ENCODE measurements at regions not wholly inside any gene's neighbourhood (a gene's known extent, or its start where the extent isn't known, plus 50 kb on each side); places are given as distances from the start of the nearest gene placed in this dataset.

DNA sequence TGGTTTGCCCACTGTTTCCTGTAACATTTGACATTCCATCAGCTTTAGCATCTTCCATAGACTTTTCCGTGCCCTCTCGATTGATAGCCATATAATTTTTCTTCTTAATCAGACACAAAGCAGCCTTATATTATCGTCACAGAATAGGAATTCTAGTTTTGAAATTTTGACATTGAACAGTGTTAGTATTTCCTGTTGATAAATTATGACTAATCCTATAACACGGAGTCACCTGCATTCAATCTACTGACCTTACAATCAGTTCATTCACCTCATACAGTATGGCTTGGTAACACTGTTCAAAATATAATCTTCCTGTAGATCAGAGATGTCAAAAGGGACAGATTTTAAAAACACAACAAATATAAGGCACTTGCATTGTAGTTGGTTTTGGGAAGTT is 423.7 kb downstream of the C3orf38 start:
- DNase-seq (ENCODE audit: low spot score): no peak

DNA sequence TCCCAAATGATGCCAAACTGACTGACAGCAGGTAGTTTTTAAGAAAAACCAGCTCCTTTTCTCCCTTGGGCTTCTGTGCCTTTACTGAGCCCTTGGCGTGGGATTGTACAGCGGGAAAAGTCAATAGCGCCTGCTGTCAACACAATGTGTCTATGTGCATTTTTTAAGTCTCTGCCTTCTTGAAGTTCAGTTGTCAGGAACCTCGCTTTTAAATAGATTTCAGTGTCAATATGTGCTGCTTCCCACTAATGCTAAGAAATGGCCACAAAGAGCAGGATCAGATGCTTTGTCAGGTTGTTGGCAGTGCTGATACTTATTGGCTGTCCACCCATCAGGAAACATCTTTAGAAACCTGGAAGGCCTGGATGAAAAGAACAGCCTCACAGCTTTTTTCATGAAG is 424.4 kb downstream of the C3orf38 start:
- no peak for DNase-seq (ENCODE audit: low spot score)

DNA sequence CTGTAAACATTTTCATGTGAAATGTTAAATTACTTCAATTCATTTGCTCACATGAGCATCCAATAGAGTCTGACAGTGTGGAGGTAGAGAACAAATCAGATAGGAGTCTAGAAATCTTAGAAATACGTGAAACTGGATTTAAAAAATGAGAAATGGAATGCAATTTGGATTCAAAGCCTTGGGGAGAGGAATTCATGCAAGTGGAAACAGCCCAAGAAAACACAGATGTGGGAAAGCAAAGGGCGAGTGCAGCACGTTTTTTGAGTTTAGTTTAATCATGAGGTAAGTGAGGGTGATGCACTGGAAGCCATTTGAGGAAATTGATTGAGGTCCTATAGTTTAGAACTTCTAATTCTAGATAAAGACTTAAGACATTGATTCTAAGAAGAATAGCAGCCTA is 434.7 kb downstream of the C3orf38 start:
- no peak for DNase-seq (ENCODE audit: low spot score)

DNA sequence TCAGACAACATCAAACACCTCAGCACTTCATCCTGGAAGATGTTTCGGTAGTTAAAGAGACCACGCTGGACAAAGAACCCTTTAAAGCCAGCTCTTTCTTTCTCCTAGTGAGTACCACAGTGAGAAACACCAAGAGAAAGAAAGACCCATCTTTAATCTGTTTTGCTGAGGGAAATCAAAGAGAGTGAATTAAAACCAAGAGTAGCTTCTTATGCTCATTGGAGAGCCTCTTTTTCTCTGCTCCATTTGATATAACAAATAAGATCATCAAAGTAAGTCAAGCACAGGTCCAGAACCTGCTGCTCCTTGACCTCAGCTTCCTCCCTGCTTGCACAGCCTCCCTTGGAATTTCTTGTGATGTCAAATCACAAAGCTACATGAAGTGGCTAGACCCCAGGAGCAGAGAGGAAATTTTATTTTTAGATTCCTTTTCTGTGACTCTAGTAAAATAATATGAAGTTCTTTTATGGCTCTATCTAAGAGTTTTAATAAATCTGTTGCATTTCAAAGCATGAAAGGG is 436.4 kb downstream of the C3orf38 start:
- DNase-seq (ENCODE audit: low spot score): no peak

- no peak for DNase-seq (ENCODE audit: low spot score)
Observed at GRCh38 chr3:88589138-88589537, 439.4 kb downstream of the C3orf38 start.

DNA sequence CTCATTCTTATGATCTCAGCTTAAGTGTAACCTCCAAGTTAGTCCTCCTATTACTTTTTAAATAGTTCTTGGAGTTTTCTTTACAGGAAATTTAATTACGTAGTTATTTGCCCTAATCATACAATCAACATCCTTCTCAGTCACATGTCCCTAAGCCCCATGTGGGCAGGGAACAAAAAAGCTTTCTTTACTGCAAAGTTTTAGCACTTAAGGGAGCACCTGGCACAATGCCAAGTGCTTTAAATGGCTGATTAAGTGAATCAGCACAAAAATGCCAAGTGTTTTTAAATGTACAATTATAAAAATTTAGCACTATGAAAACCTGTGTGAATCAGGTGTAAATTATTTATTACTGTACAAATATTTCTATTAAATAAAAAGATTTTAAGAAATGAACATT is 445.3 kb downstream of the C3orf38 start:
- DNase-seq (ENCODE audit: low spot score): no peak

- no peak for DNase-seq (ENCODE audit: low spot score)
Observed at GRCh38 chr3:88596451-88596850, 446.7 kb downstream of the C3orf38 start.

GRCh38 chr3:88610820-88611219 is 461.1 kb downstream of the C3orf38 start:
- no peak for DNase-seq (ENCODE audit: low spot score)

DNA sequence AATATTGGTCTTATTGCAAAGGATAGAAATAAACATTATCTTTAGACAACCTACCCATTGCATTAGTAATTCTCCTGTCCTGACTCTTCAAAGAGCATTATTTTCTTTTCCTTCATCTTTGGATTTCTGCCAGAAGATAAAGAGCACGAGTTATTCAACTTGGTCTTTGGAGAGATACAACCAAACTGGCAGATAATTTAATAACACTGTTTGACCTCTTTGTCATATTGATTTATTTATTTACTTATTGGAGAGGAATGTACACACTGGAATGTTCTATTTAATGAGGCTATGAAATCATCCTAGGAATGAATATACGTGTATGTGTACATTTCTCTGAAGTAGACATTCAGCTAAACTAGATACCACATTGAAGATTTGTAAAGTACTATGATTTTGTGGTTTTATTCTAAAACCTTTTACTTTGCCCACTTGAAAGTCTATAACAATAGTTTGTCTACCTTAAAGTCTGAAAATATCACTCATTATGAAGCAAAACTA is 462.1 kb downstream of the C3orf38 start:
- no peak for DNase-seq (ENCODE audit: low spot score)

GRCh38 chr3:88616413-88616812 is 466.7 kb downstream of the C3orf38 start:
- no peak for DNase-seq (ENCODE audit: low spot score)

DNA sequence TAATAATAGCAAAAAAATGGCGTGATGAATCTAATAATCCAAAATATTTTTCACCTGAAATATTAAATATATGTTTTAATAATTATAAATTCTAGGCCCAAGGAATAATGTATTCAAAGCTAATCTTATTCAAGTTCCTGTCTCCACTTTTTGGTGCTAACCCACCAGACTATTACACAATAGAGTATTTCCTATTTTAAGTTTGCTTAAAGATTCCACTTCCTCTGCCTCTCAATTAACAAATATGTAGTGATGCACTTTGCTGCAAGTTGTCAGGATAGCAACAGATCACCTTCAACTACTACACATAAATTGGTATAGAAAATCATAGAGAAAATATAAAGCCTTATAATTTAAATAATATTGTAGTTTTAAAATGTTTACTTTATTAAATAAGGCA is 467.5 kb downstream of the C3orf38 start:
- no peak for DNase-seq (ENCODE audit: low spot score)

DNA sequence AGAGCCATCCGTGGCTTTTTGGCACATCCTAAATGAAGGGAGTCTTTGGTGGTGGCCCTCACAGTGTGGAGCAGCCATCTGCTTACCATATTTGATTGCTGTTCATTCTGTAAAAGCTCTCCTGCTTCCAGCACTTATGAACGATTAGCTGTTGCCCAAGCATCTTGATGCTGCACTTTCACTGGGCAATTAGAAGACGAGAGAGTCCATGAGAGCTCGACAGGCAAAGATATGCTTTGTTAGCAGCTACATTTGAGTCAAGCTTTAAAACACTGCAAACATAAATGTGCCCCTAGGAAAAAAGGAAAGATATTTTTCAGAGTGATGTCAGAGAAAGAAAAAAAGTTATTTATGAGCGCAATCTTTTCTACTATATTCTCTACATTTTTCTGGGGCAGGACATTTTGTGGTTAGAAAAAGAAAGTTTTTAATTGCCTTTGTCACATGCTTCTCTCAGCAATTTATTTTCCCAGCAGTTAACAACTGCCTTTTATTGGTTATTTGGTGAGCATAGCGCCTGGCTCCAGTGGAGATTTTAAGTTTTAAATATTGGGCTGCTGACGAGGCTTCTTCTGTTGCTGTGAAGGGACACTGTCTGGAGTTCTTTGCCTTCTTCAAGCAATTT is 468.4 kb downstream of the C3orf38 start:
- DNase-seq (ENCODE audit: low spot score): no peak

GRCh38 chr3:88621586-88621985 is 471.8 kb downstream of the C3orf38 start:
- no peak for DNase-seq (ENCODE audit: low spot score)

GRCh38 chr3:88623709-88624108 is 473.9 kb downstream of the C3orf38 start:
- no peak for DNase-seq (ENCODE audit: low spot score)

- no peak for DNase-seq (ENCODE audit: low spot score)
Observed at GRCh38 chr3:88626456-88627120, 476.8 kb downstream of the C3orf38 start.

GRCh38 chr3:88628901-88629300 is 478.5 kb upstream of the EPHA3 start:
- no peak for DNase-seq (ENCODE audit: low spot score)

DNA sequence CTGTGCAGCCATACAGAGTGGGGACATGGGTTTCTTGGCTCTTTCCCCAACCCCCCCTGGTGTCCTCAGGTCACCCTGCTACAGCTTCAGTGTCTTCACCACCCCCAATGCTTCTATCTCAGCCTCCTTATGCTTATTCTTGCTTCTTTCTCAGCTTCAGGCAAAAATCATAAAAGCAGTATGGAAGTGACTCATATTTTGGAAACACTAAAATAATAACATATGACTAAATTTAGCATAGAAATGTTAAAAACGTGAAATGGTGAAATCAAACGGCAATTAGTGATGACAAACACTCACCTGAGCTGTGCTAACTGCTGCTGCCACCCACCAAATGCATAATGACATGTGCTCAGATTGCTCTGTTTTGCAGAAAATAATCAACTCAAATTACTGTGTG is 475.2 kb upstream of the EPHA3 start:
- no peak for DNase-seq (ENCODE audit: low spot score)

DNA sequence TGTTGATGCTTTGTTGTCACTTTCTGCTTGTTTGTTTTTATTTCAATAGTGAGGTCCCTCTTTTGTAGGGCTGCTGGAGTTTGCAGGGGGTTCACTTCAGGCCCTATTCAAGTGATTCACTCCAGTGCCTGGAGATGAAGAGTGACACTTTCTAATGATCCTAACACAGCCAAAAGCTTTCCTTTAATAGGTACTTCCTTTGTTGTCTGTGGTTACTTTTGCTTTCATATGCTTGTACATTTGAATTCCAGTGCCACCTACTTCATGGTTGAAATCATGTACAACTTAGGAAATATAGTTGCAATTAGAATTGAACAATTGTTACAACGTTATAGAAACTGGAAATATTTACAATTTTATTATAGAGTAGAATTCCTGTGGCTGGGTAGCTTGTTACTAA is 466.8 kb upstream of the EPHA3 start:
- no peak for DNase-seq (ENCODE audit: low spot score)

DNA sequence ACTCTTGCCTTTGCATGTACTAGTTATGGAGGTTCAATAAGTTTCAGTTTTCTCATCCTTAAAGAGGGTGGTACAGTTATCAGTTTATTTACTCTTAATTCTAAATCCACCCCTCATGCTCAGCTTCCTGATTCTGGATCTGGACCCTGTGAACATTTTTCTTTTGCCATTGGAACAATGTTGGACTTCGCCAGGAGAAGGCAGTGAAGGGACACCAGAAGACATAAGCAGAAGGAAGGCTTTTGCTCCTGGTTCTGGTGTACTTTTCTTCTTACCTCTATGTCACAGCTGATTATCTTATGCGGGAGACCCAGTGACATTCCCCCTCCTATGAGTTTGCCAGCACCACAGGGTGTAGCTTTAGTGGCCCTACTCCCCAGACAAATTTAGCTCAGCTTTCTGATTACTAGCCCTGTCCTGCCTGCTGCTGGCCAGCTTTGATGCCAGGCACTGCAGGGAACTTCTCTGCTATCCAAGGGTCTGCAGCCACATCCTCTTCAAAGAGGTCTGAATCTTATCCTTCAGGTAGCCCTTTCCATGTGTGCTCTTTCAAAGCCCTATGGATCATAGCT is 466.3 kb upstream of the EPHA3 start:
- DNase-seq (ENCODE audit: low spot score): no peak

DNA sequence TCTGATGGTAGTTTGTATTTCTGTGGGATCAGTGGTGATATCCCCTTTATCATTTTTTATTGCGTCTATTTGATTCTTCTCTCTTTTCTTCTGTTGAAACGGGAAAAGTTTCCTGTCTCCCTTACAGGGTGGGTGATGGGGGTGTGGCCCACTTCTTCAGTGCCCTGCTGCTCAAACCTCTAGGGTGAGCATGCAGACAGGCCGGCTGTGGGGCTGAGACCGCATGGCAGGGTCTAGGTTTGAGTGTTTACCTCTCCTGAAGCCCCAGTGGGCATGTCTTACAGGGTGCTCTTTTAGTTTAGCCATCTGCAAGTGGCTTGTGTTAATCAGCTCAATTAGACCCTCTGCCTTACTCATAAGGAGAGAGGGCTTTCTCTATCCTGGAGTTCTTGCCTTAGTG is 450.0 kb upstream of the EPHA3 start:
- DNase-seq (ENCODE audit: low spot score): no peak

DNA sequence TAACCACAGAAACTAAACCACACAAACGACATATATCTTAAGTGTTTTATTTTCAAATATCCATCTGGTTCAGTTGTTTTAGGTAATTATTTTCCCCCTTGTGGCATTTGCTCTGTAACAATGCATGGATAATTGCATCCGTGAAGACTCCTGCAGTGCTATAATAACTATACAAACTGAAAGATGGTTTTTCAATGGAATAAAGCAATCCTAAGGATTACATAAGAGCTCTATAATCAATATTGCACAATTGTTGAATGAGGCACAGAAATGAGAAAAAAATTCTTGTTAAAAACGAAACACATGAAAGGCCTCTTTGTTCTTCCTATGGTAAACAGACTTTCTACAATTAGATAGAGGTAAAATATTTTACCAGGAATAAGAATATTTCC is 446.0 kb upstream of the EPHA3 start:
- DNase-seq (ENCODE audit: low spot score): no peak

- no peak for DNase-seq (ENCODE audit: low spot score)
Observed at GRCh38 chr3:88668180-88668579, 439.2 kb upstream of the EPHA3 start.

- no peak for DNase-seq (ENCODE audit: low spot score)
Observed at GRCh38 chr3:88671573-88671972, 435.8 kb upstream of the EPHA3 start.

Data from AG08396 (cell line).